ENCODE measurements at regions not wholly inside any gene's neighbourhood (a gene's known extent, or its start where the extent isn't known, plus 50 kb on each side); places are given as distances from the start of the nearest gene placed in this dataset.

- no peak for TF ChIP-seq CTCF (IDR thresholded peaks at IDR 0.05; ENCODE audit: low read depth, low read length)
- no peak overlapping the region for H3K4me3 ChIP-seq (ENCODE audit: low read depth, low read length)
Observed at GRCh38 chr3:25073423-25073822, 354.6 kb upstream of the RARB start.

- no peak for TF ChIP-seq CTCF (IDR thresholded peaks at IDR 0.05; ENCODE audit: low read depth, low read length)
- H3K4me3 ChIP-seq (ENCODE audit: low read depth, low read length), result no peak overlapping the region
Observed at GRCh38 chr3:25074149-25074548, 353.9 kb upstream of the RARB start.

- no peak for TF ChIP-seq CTCF (IDR thresholded peaks at IDR 0.05; ENCODE audit: low read depth, low read length)
- H3K4me3 ChIP-seq (ENCODE audit: low read depth, low read length), result no peak overlapping the region
Observed at GRCh38 chr3:25080461-25080860, 347.6 kb upstream of the RARB start.

- no peak overlapping the region for H3K4me3 ChIP-seq (ENCODE audit: low read depth, low read length)
- no peak for TF ChIP-seq CTCF (IDR thresholded peaks at IDR 0.05; ENCODE audit: low read depth, low read length)
Observed at GRCh38 chr3:25084016-25084415, 344.0 kb upstream of the RARB start.

- no peak overlapping the region for H3K4me3 ChIP-seq (ENCODE audit: low read depth, low read length)
- TF ChIP-seq CTCF (IDR thresholded peaks at IDR 0.05; ENCODE audit: low read depth, low read length), result no peak
Observed at GRCh38 chr3:25086721-25087120, 341.3 kb upstream of the RARB start.

- no peak overlapping the region for H3K4me3 ChIP-seq (ENCODE audit: low read depth, low read length)
- no peak for TF ChIP-seq CTCF (IDR thresholded peaks at IDR 0.05; ENCODE audit: low read depth, low read length)
Observed at GRCh38 chr3:25088284-25088683, 339.8 kb upstream of the RARB start.

GRCh38 chr3:25090698-25091453 lies 337.2 kb upstream of the RARB start:
- no peak overlapping the region for H3K4me3 ChIP-seq (ENCODE audit: low read depth, low read length)
- no peak for TF ChIP-seq CTCF (IDR thresholded peaks at IDR 0.05; ENCODE audit: low read depth, low read length)

Measured in WI38 (cell line).